K562 (cell line): ENCODE measurements at regions not wholly inside any gene's neighbourhood (a gene's known extent, or its start where the extent isn't known, plus 50 kb on each side); places are given as distances from the start of the nearest gene placed in this dataset.

ENCODE experiments used
- ATAC-seq: fragments of 200-7000 bp; cut with Tn5 transposase; 3 replicates; pipeline ENCODE4 v1.9.1; 2020; ENCODE audit warnings: moderate library complexity
- BruUV-seq: library from RNA; stranded (reverse); fragments of 400-500 nt; replicated peaks from 2 replicates; lab custom pipeline; 2021; lab: Mats Ljungman, UMichigan
- CTCF ChIA-PET: fragments of 300-600 bp; formaldehyde crosslinking; extraction: SDS; loops from one replicate; lab custom pipeline; 2021; ENCODE audit warnings: low intra/inter-chr PET ratio; lab: Yijun Ruan, JAX
- POLR2A ChIA-PET: fragments of 300-600, 350-650 bp; sonication (Branson Sonifier 250); formaldehyde crosslinking; extraction: SDS; loops from one replicate; lab custom pipeline; 2021; ENCODE audit warnings: antibody characterized with exemption, inconsistent platforms; lab: Yijun Ruan, JAX
- DNase-seq, 4 experiments: peaks; one replicate each; pipeline versions ENCODE4 v3.0.0 to v3.0.0-alpha.2; 2011 to 2018; ENCODE audit warnings: low spot score in 3 of 4, mixed read lengths in 3 of 4; ENCODE audit errors: extremely low read depth in 1 of 4
- FAIRE-seq: peaks from 2 replicates; lab custom pipeline; 2011; peaks lifted over from hg19 to GRCh38; lab: Jason Lieb, UNC
- H2AFZ ChIP-seq: 2 replicates; pipeline ENCODE4 v1.6.0; 2011; ENCODE audit warnings: low read depth, low read length, control low read depth, inconsistent platforms
- H3K27ac ChIP-seq: fragments of 200-600 bp; 3 replicates; pipeline ENCODE4 v1.8.0; 2011; ENCODE audit warnings: low read depth, mild to moderate bottlenecking, control low read depth, inconsistent platforms, low read length, moderate library complexity, mixed read lengths; ENCODE audit errors: extremely low read depth
- H3K27me3 ChIP-seq, 2 experiments: fragments of 300-600 bp in 1 of 2; 2 replicates in 1 of 2; 3 replicates in 1 of 2; pipeline versions ENCODE4 v1.6.0 to v1.8.0; 2011; ENCODE audit warnings: inconsistent platforms in 2 of 2, low read length in 2 of 2, mild to moderate bottlenecking in 1 of 2, mixed read lengths in 1 of 2, moderate library complexity in 1 of 2; ENCODE audit not compliant: control insufficient read depth in 2 of 2, insufficient read depth in 2 of 2
- H3K36me3 ChIP-seq: fragments of 300-600 bp; 3 replicates; pipeline ENCODE4 v1.8.0; 2011; ENCODE audit warnings: mild to moderate bottlenecking, low read length, inconsistent platforms; ENCODE audit not compliant: control insufficient read depth, insufficient read depth
- H3K4me1 ChIP-seq, 2 experiments: fragments of 200-600 bp in 1 of 2; replicated peaks in 1 of 2; 2 replicates in 1 of 2; 3 replicates in 1 of 2; pipeline versions ENCODE4 v1.5.1 to v1.8.0; 2011; ENCODE audit warnings: inconsistent platforms in 2 of 2, low read length in 2 of 2, mild to moderate bottlenecking in 1 of 2, mixed read lengths in 1 of 2, moderate library complexity in 1 of 2; ENCODE audit not compliant: control insufficient read depth in 2 of 2, insufficient read depth in 2 of 2
- H3K4me2 ChIP-seq: 2 replicates; pipeline ENCODE4 v1.6.1; 2011; ENCODE audit warnings: low read length, control low read depth, inconsistent platforms, mixed read lengths; ENCODE audit not compliant: insufficient read depth
- H3K4me3 ChIP-seq: fragments of 200-600 bp; sonication (generic), shearing (Covaris generic); 2 replicates; pipeline ENCODE4 v1.5.1; 2016; ENCODE audit warnings: control low read depth, inconsistent platforms
- H3K79me2 ChIP-seq: fragments of 200-600 bp; 3 replicates; pipeline ENCODE4 v1.8.0; 2011; ENCODE audit warnings: low read length, inconsistent platforms; ENCODE audit not compliant: control insufficient read depth, insufficient read depth
- H3K9ac ChIP-seq, 2 experiments: 2 replicates each; pipeline versions ENCODE4 v1.6.0 to v1.6.1; 2011; ENCODE audit warnings: low read depth in 2 of 2, low read length in 2 of 2, control low read depth in 1 of 2, inconsistent platforms in 1 of 2, mild to moderate bottlenecking in 1 of 2, mixed read lengths in 1 of 2; ENCODE audit not compliant: insufficient read depth in 1 of 2
- H3K9me1 ChIP-seq: one replicate; pipeline ENCODE4 v1.6.0; 2011; ENCODE audit warnings: inconsistent platforms, mild to moderate bottlenecking, low read length, moderate library complexity; ENCODE audit not compliant: control insufficient read depth, insufficient read depth
- H3K9me3 ChIP-seq: replicated peaks from 2 replicates; pipeline ENCODE4 v1.5.1; 2011; ENCODE audit warnings: low read depth, low read length, inconsistent platforms; ENCODE audit not compliant: control insufficient read depth, insufficient read depth
- H4K20me1 ChIP-seq: replicated peaks from 2 replicates; pipeline ENCODE4 v1.6.1; 2011; ENCODE audit warnings: low read length, inconsistent platforms, mixed read lengths; ENCODE audit not compliant: control insufficient read depth, insufficient read depth
- BRCA1 ChIP-seq, 2 experiments: fragments of 450-650 bp in 1 of 2; sonication (generic) in 1 of 2; formaldehyde crosslinking in 1 of 2; IDR thresholded peaks; 2 replicates each; pipeline versions ENCODE4 v1.5.0 to v1.6.1; 2017 to 2020; ENCODE audit warnings: mild to moderate bottlenecking in 1 of 2, missing genetic modification reagents in 1 of 2
- EHMT2 ChIP-seq: fragments of 450-650 bp; IDR thresholded peaks from 2 replicates; pipeline ENCODE4 v1.6.1; 2018; ENCODE audit warnings: antibody characterized with exemption
- ELF2 ChIP-seq: fragments of 250-450 bp; sonication (Bioruptor Pico); IDR thresholded peaks from 2 replicates; pipeline ENCODE4 v1.5.0; 2021; ENCODE audit warnings: mild to moderate bottlenecking
- EP400 ChIP-seq: fragments of 450-650 bp; IDR thresholded peaks from 2 replicates; pipeline ENCODE4 v1.6.1; 2017; ENCODE audit warnings: antibody characterized with exemption, mild to moderate bottlenecking, moderate library complexity
- HDAC8 ChIP-seq: fragments of 450-650 bp; IDR thresholded peaks from 2 replicates; pipeline ENCODE4 v1.6.1; 2016; ENCODE audit warnings: mild to moderate bottlenecking, missing genetic modification characterization, moderate library complexity, missing compliant biosample characterization
- ILK ChIP-seq: fragments of 450-650 bp; IDR thresholded peaks from 2 replicates; pipeline ENCODE4 v1.6.1; 2016; ENCODE audit warnings: missing genetic modification characterization, low read depth, mild to moderate bottlenecking, missing compliant biosample characterization, moderate library complexity, borderline replicate concordance
- MAFG ChIP-seq: fragments of 450-650 bp; conservative IDR thresholded peaks from 2 replicates; pipeline ENCODE4 v1.6.1; 2016; ENCODE audit warnings: missing genetic modification characterization, missing compliant biosample characterization
- MECOM ChIP-seq: fragments of 250-450 bp; sonication (Bioruptor Pico); IDR thresholded peaks from 2 replicates; pipeline ENCODE4 v1.8.0; 2022; ENCODE audit warnings: inconsistent platforms
- MNT ChIP-seq, 2 experiments: fragments of 450-650 bp; conservative IDR thresholded peaks; 2 replicates each; pipeline ENCODE4 v1.6.1; 2017; ENCODE audit warnings: mild to moderate bottlenecking in 2 of 2, moderate library complexity in 2 of 2
- PHF20 ChIP-seq: fragments of 450-650 bp; IDR thresholded peaks from 2 replicates; pipeline ENCODE4 v1.6.1; 2018; ENCODE audit not compliant: partially characterized antibody
- TAF7 ChIP-seq: fragments of 450-650 bp; IDR thresholded peaks from 2 replicates; pipeline ENCODE4 v1.6.1; 2016; ENCODE audit warnings: missing genetic modification characterization, missing compliant biosample characterization
- TARDBP ChIP-seq: fragments of 450-650 bp; IDR thresholded peaks from 2 replicates; pipeline ENCODE4 v1.6.1; 2016
- YY1 ChIP-seq, 3 experiments: IDR thresholded peaks; 2 replicates each; pipeline ENCODE4 v1.6.1; 2011; ENCODE audit warnings: low read length in 2 of 3, mild to moderate bottlenecking in 2 of 3, moderate library complexity in 2 of 3, borderline replicate concordance in 1 of 3, control low read depth in 1 of 3, low read depth in 1 of 3; ENCODE audit not compliant: insufficient read depth in 3 of 3, insufficient replicate concordance in 2 of 3, control insufficient read depth in 1 of 3, insufficient read length in 1 of 3; ENCODE audit errors: extremely low read depth in 1 of 3
- ZBTB7A ChIP-seq: IDR thresholded peaks from 2 replicates; pipeline ENCODE4 v1.6.1; 2011; ENCODE audit warnings: low read depth, mild to moderate bottlenecking, low read length, moderate library complexity, borderline replicate concordance; ENCODE audit not compliant: control insufficient read depth
- ZNF263 ChIP-seq: sonication (generic); formaldehyde crosslinking; IDR thresholded peaks from 2 replicates; pipeline ENCODE4 v1.8.0; 2022; ENCODE audit warnings: mild to moderate bottlenecking, missing genetic modification reagents, borderline replicate concordance
- ZNF444 ChIP-seq: fragments of 250-450 bp; sonication (Bioruptor Pico); IDR thresholded peaks from 2 replicates; pipeline ENCODE4 v1.4.0; 2020; ENCODE audit warnings: mild to moderate bottlenecking, moderate library complexity
- WGBS: fragments of 100-300 bp; shearing (Covaris generic); methylation state at CpG from one replicate; pipeline ENCODE4 v1.1.6; 2016; ENCODE audit warnings: low coverage, mixed read lengths; ENCODE audit not compliant: insufficient coverage; ENCODE audit errors: missing lambda C conversion rate; 5-methylcytosine and 5-hydroxymethylcytosine counted together
- in situ Hi-C: fragments of 300-500 bp; cut with MboI; formaldehyde crosslinking; loops from 4 replicates; pipeline ENCODE4 v1.15.0; 2018; ENCODE audit warnings: inconsistent platforms, mixed read lengths
- intact Hi-C: fragments of 100-400 bp; cut with micrococcal nuclease; formaldehyde crosslinking; loops from 2 replicates; pipeline ENCODE4 v1.14.2; 2022
- TF ChIP-seq, protein P1 (sequence below): sonication (generic); formaldehyde crosslinking; IDR thresholded peaks from 2 replicates; pipeline ENCODE4 v1.5.0; 2020; ENCODE audit warnings: missing genetic modification reagents
- TF ChIP-seq, protein P2 (sequence below): sonication (generic); formaldehyde crosslinking; IDR thresholded peaks from 2 replicates; pipeline ENCODE4 v1.8.0; 2022; ENCODE audit warnings: mild to moderate bottlenecking, missing genetic modification reagents
- TF ChIP-seq, protein P3 (sequence below): sonication (generic); formaldehyde crosslinking; IDR thresholded peaks from 2 replicates; pipeline ENCODE4 v1.9.0; 2022; ENCODE audit warnings: mild to moderate bottlenecking, missing genetic modification reagents

DNA sequence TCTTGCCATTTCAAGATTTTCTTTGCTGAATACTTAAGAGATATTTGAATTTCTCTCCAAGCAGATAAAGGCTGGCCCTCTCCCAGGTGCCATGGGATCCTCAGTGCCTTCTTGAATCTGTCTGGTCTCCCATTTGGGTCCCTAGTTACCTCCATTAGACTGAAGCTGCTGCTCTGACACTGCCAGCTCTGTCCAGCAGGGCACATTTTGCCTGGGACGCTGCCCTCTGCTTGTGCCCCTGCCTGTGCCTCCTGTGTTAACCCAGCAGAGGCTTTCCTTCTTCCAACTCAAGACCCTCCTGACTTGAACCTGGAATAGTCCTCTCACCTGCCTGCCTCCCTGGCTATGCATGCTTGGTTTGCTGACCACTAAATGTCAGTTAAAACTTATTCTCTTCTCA is 406.3 kb downstream of the BUD13 start:
- WGBS = 0% methylated on average over 1 of the region's 1 CpG
- intact Hi-C loops = no loop called here
- H3K27me3 ChIP-seq = peaks cover 0 to 5% of the 10 kb centered on the region in 2 experiments; a peak in 2 of 5 replicates
- no peaks in the 10 kb centered on the region for H3K9me1 ChIP-seq
- no peaks in the 10 kb centered on the region for H4K20me1 ChIP-seq
- H2AFZ ChIP-seq = no peak overlapping the region
- no peak for ATAC-seq
- H3K9me3 ChIP-seq = no peaks in the 10 kb centered on the region
- no peak overlapping the region for H3K4me2 ChIP-seq
- H3K36me3 ChIP-seq = no peaks in the 10 kb centered on the region
- no peak overlapping the region for H3K27ac ChIP-seq
- TF ChIP-seq ELF2 (CRISPR knock-in tag) (no peak), MNT (conservative IDR thresholded peaks at IDR 0.05) (no peak), BRCA1 (IDR thresholded peaks at IDR 0.05) (no peak), BRCA1 (CRISPR knock-in tag; IDR thresholded peaks at IDR 0.05) (no peak), ZNF263 (no peak), EP400 (no peak), HDAC8 (tag) (no peak), ZBTB7A (no peak), TARDBP (no peak), YY1 (IDR thresholded peaks at IDR 0.05; ENCODE audit: borderline replicate concordance in 1 of 3, control insufficient read depth in 1 of 3, extremely low read depth in 1 of 3, insufficient read depth in 3 of 3, insufficient read length in 1 of 3, insufficient replicate concordance in 2 of 3, low read depth in 1 of 3, low read length in 2 of 3) (no peak), ZNF444 (CRISPR knock-in tag) (no peak), TAF7 (tag) (no peak), PHF20 (no peak), EHMT2 (no peak), MAFG (tag) (no peak), MECOM (CRISPR knock-in tag) (no peak), ILK (tag) (no peak)
- TF ChIP-seq, protein P1, sequence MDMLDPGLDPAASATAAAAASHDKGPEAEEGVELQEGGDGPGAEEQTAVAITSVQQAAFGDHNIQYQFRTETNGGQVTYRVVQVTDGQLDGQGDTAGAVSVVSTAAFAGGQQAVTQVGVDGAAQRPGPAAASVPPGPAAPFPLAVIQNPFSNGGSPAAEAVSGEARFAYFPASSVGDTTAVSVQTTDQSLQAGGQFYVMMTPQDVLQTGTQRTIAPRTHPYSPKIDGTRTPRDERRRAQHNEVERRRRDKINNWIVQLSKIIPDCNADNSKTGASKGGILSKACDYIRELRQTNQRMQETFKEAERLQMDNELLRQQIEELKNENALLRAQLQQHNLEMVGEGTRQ (CRISPR knock-in tag) = no peak
- TF ChIP-seq, protein P2, sequence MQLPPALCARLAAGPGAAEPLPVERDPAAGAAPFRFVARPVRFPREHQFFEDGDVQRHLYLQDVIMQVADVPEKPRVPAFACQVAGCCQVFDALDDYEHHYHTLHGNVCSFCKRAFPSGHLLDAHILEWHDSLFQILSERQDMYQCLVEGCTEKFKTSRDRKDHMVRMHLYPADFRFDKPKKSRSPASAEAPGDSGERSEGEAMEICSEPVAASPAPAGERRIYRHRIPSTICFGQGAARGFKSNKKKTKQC = no peak
- TF ChIP-seq, protein P3, sequence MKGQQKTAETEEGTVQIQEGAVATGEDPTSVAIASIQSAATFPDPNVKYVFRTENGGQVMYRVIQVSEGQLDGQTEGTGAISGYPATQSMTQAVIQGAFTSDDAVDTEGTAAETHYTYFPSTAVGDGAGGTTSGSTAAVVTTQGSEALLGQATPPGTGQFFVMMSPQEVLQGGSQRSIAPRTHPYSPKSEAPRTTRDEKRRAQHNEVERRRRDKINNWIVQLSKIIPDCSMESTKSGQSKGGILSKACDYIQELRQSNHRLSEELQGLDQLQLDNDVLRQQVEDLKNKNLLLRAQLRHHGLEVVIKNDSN (CRISPR knock-in tag) = no peak
- TF ChIP-seq, all 486 proteins: peak for 0
- Histone ChIP-seq H3K4me3 (no peak overlapping the region), H3K79me2 (no peaks in the 10 kb centered on the region), H3K9ac (no peak overlapping the region), H3K4me1 (no peaks in the 10 kb centered on the region)
- FAIRE-seq = no peak
- CTCF ChIA-PET = no interaction called here
- in situ Hi-C loops = no loop called here
- POLR2A ChIA-PET = interaction anchor here (0.8 kb wide), 1 partner anchor 150 kb away, joined by 3 read pairs; no protein-coding TSS in a partner anchor
- no TSS peak for BruUV-seq
- no peak for DNase-seq
